HG03460 (cell line): ENCODE measurements at regions not wholly inside any gene's neighbourhood (a gene's known extent, or its start where the extent isn't known, plus 50 kb on each side); places are given as distances from the start of the nearest gene placed in this dataset.
A peak's percentile ranks its signal among the peaks of the same experiment; 100 is the strongest.

Experiments
- ATAC-seq: cut with Tn5 transposase; IDR thresholded peaks from one replicate; pipeline ENCODE4 v1.9.1; 2021; ENCODE audit not compliant: unreplicated experiment

GRCh38 chr1:114315631-114316030 is 162.0 kb upstream of the SYT6 start:
- ATAC-seq, result no peak

GRCh38 chr1:114314576-114314975 is 160.9 kb upstream of the SYT6 start:
- ATAC-seq, result no peak

- no peak for ATAC-seq
Observed at GRCh38 chr1:114314098-114314497, 160.4 kb upstream of the SYT6 start.

GRCh38 chr1:114310695-114311271 is 157.1 kb upstream of the SYT6 start:
- ATAC-seq, result no peak

GRCh38 chr1:114302821-114303220 is 149.2 kb upstream of the SYT6 start:
- ATAC-seq, result no peak

- no peak for ATAC-seq
Observed at GRCh38 chr1:114299331-114299975, 145.8 kb upstream of the SYT6 start.

- ATAC-seq, result no peak
Observed at GRCh38 chr1:114298008-114298407, 144.3 kb upstream of the SYT6 start.

GRCh38 chr1:114296413-114296812 is 142.7 kb upstream of the SYT6 start:
- ATAC-seq, result no peak

- no peak for ATAC-seq
Observed at GRCh38 chr1:114295321-114295720, 141.7 kb upstream of the SYT6 start.

- ATAC-seq, result no peak
Observed at GRCh38 chr1:114292835-114293234, 139.2 kb upstream of the SYT6 start.

GRCh38 chr1:114292194-114292593 is 138.5 kb upstream of the SYT6 start:
- no peak for ATAC-seq

- ATAC-seq, result no peak
Observed at GRCh38 chr1:114290776-114291175, 137.1 kb upstream of the SYT6 start.

- no peak for ATAC-seq
Observed at GRCh38 chr1:114290341-114290740, 136.7 kb upstream of the SYT6 start.

GRCh38 chr1:114289824-114290223 is 136.2 kb upstream of the SYT6 start:
- no peak for ATAC-seq

GRCh38 chr1:114289306-114289705 is 135.6 kb upstream of the SYT6 start:
- ATAC-seq, result no peak

GRCh38 chr1:114286960-114287359 is 133.3 kb upstream of the SYT6 start:
- no peak for ATAC-seq

GRCh38 chr1:114286179-114286578 is 132.5 kb upstream of the SYT6 start:
- ATAC-seq, result no peak

GRCh38 chr1:114282751-114283403 is 129.2 kb upstream of the SYT6 start:
- peak; percentile 84 for ATAC-seq

GRCh38 chr1:114278911-114279310 is 125.2 kb upstream of the SYT6 start:
- no peak for ATAC-seq

- no peak for ATAC-seq
Observed at GRCh38 chr1:114278430-114278829, 124.8 kb upstream of the SYT6 start.

- no peak for ATAC-seq
Observed at GRCh38 chr1:114274621-114275317, 121.1 kb upstream of the SYT6 start.

- ATAC-seq, result no peak
Observed at GRCh38 chr1:114272593-114272992, 118.9 kb upstream of the SYT6 start.
